IMR-90 (cell line): ENCODE measurements at regions not wholly inside any gene's neighbourhood (a gene's known extent, or its start where the extent isn't known, plus 50 kb on each side); places are given as distances from the start of the nearest gene placed in this dataset.

Source experiments
- ATAC-seq: fragments of 200-7000 bp; cut with Tn5 transposase; 2 replicates; pipeline ENCODE4 v1.9.1; 2020; ENCODE audit warnings: low read depth, mild to moderate bottlenecking, moderate library complexity
- BruUV-seq: library from RNA; stranded (reverse); fragments of 400-500 nt; replicated peaks from 2 replicates; lab custom pipeline; 2021; lab: Mats Ljungman, UMichigan
- CTCF ChIA-PET: fragments of 300-600 bp; formaldehyde crosslinking; extraction: SDS; loops from one replicate; lab custom pipeline; 2021; ENCODE audit warnings: antibody characterized with exemption; lab: Yijun Ruan, JAX
- POLR2A ChIA-PET: fragments of 300-600 bp; sonication (Branson Sonifier 250); formaldehyde crosslinking; loops from one replicate; lab custom pipeline; 2022; ENCODE audit warnings: antibody characterized with exemption; ENCODE audit not compliant: unreplicated experiment; lab: Charles Lee
- DNase-seq: peaks from one replicate; pipeline ENCODE4 v3.0.0; 2013
- H2AFZ ChIP-seq: replicated peaks from 2 replicates; pipeline ENCODE3; 2013; ENCODE audit warnings: low read length, mild to moderate bottlenecking; ENCODE audit not compliant: poor library complexity
- H2AK5ac ChIP-seq: 2 replicates; pipeline ENCODE4 v1.6.1; 2013; ENCODE audit warnings: low read depth, low read length, inconsistent platforms
- H2AK9ac ChIP-seq: replicated peaks from 2 replicates; pipeline ENCODE3; 2013; ENCODE audit warnings: mild to moderate bottlenecking, low read depth, low read length, moderate library complexity; ENCODE audit not compliant: poor library complexity
- H2BK120ac ChIP-seq: 2 replicates; pipeline ENCODE4 v1.6.1; 2013; ENCODE audit warnings: low read depth, low read length, inconsistent platforms
- H2BK15ac ChIP-seq: 3 replicates; pipeline ENCODE4 v1.6.1; 2013; ENCODE audit warnings: low read depth, low read length, inconsistent platforms
- H2BK20ac ChIP-seq: 2 replicates; pipeline ENCODE4 v1.6.1; 2013; ENCODE audit warnings: low read depth, mild to moderate bottlenecking, inconsistent platforms, low read length, moderate library complexity
- H2BK5ac ChIP-seq: 2 replicates; pipeline ENCODE4 v1.6.1; 2013; ENCODE audit warnings: mild to moderate bottlenecking, low read depth, low read length, inconsistent platforms; ENCODE audit not compliant: poor library complexity, severe bottlenecking
- H3K14ac ChIP-seq: replicated peaks from 2 replicates; pipeline ENCODE4 v1.6.1; 2013; ENCODE audit warnings: low read depth, low read length, inconsistent platforms
- H3K18ac ChIP-seq: 2 replicates; pipeline ENCODE4 v1.6.1; 2013; ENCODE audit warnings: low read depth, low read length, control low read depth
- H3K23ac ChIP-seq: 2 replicates; pipeline ENCODE4 v1.6.1; 2013; ENCODE audit warnings: low read depth, low read length, inconsistent platforms
- H3K27ac ChIP-seq: 2 replicates; pipeline ENCODE4 v1.5.1; 2013; ENCODE audit warnings: mild to moderate bottlenecking, control low read depth, low read length; ENCODE audit not compliant: insufficient read depth
- H3K27me3 ChIP-seq: 2 replicates; pipeline ENCODE4 v1.6.1; 2013; ENCODE audit warnings: low read length; ENCODE audit not compliant: control insufficient read depth, insufficient read depth
- H3K36me3 ChIP-seq: 2 replicates; pipeline ENCODE4 v1.6.1; 2013; ENCODE audit warnings: low read length, mixed read lengths; ENCODE audit not compliant: control insufficient read depth, insufficient read depth
- H3K4ac ChIP-seq: 2 replicates; pipeline ENCODE4 v1.6.1; 2013; ENCODE audit warnings: low read depth, low read length, inconsistent platforms
- H3K4me1 ChIP-seq: 2 replicates; pipeline ENCODE4 v1.6.1; 2013; ENCODE audit warnings: low read length, mixed read lengths; ENCODE audit not compliant: control insufficient read depth, insufficient read depth
- H3K4me2 ChIP-seq: 2 replicates; pipeline ENCODE4 v1.6.1; 2013; ENCODE audit warnings: low read depth, mild to moderate bottlenecking, control low read depth, low read length, moderate library complexity
- H3K4me3 ChIP-seq: 2 replicates; pipeline ENCODE4 v1.5.1; 2013; ENCODE audit warnings: low read depth, mild to moderate bottlenecking, control low read depth, low read length, moderate library complexity; ENCODE audit not compliant: insufficient read depth
- H3K56ac ChIP-seq: 2 replicates; pipeline ENCODE4 v1.6.1; 2013; ENCODE audit warnings: low read length, inconsistent platforms; ENCODE audit not compliant: insufficient read depth; ENCODE audit errors: extremely low read depth
- H3K79me1 ChIP-seq, 2 experiments: 2 replicates each; pipeline ENCODE4 v1.6.1; 2013; ENCODE audit warnings: low read length in 2 of 2, inconsistent platforms in 1 of 2, low read depth in 1 of 2
- H3K9ac ChIP-seq: 2 replicates; pipeline ENCODE4 v1.6.1; 2013; ENCODE audit warnings: low read depth, low read length, control low read depth
- H3K9me1 ChIP-seq: 2 replicates; pipeline ENCODE4 v1.6.1; 2013; ENCODE audit warnings: low read length, inconsistent platforms; ENCODE audit not compliant: insufficient read depth
- H3K9me3 ChIP-seq: 2 replicates; pipeline ENCODE4 v1.6.1; 2013; ENCODE audit warnings: low read length; ENCODE audit not compliant: control insufficient read depth, insufficient read depth
- H4K20me1 ChIP-seq: 2 replicates; pipeline ENCODE4 v1.6.1; 2013; ENCODE audit warnings: low read length, inconsistent platforms; ENCODE audit not compliant: insufficient read depth
- H4K5ac ChIP-seq: 2 replicates; pipeline ENCODE4 v1.6.1; 2013; ENCODE audit warnings: mild to moderate bottlenecking, low read depth, low read length, control low read depth
- H4K8ac ChIP-seq, 2 experiments: 2 replicates each; pipeline ENCODE4 v1.6.1; 2013; ENCODE audit warnings: low read depth in 2 of 2, low read length in 2 of 2, control low read depth in 1 of 2, inconsistent platforms in 1 of 2
- H4K91ac ChIP-seq: 2 replicates; pipeline ENCODE4 v1.6.1; 2013; ENCODE audit warnings: low read depth, low read length, inconsistent platforms; ENCODE audit not compliant: insufficient read depth
- BHLHE40 ChIP-seq: fragments of 150-350 bp; IDR thresholded peaks from 2 replicates; pipeline ENCODE4 v1.6.1; 2016; ENCODE audit warnings: mild to moderate bottlenecking, low read depth, low read length
- CEBPB ChIP-seq: IDR thresholded peaks from 2 replicates; pipeline ENCODE4 v1.6.1; 2012; ENCODE audit warnings: low read depth, low read length, improper control_type of control experiment
- CHD1 ChIP-seq: IDR thresholded peaks from 2 replicates; pipeline ENCODE4 v1.6.1; 2012; ENCODE audit warnings: low read depth, low read length, improper control_type of control experiment
- CTCF ChIP-seq: conservative IDR thresholded peaks from 2 replicates; pipeline ENCODE4 v1.5.1; 2012; ENCODE audit warnings: mild to moderate bottlenecking, low read depth, low read length, improper control_type of control experiment
- FOS ChIP-seq: fragments of 150-350 bp; IDR thresholded peaks from 2 replicates; pipeline ENCODE4 v1.6.1; 2016; ENCODE audit warnings: low read depth, low read length
- MAZ ChIP-seq: IDR thresholded peaks from 2 replicates; pipeline ENCODE4 v1.6.1; 2012; ENCODE audit warnings: low read depth, mild to moderate bottlenecking, low read length, improper control_type of control experiment, moderate library complexity, borderline replicate concordance
- NFE2L2 ChIP-seq: fragments of 150-350 bp; IDR thresholded peaks from 2 replicates; pipeline ENCODE4 v1.6.1; 2016; ENCODE audit warnings: low read depth, mild to moderate bottlenecking, low read length
- RCOR1 ChIP-seq: IDR thresholded peaks from 2 replicates; pipeline ENCODE4 v1.6.1; 2012; ENCODE audit warnings: mild to moderate bottlenecking, low read length, improper control_type of control experiment; ENCODE audit not compliant: insufficient replicate concordance
- RFX5 ChIP-seq: IDR thresholded peaks from 2 replicates; pipeline ENCODE4 v1.8.0; 2012; ENCODE audit warnings: low read depth, mild to moderate bottlenecking, low read length, moderate library complexity
- SMC3 ChIP-seq: fragments of 150-350 bp; IDR thresholded peaks from 2 replicates; pipeline ENCODE4 v1.6.1; 2016; ENCODE audit warnings: low read depth, mild to moderate bottlenecking, antibody characterized with exemption, low read length, moderate library complexity
- USF2 ChIP-seq: fragments of 150-350 bp; IDR thresholded peaks from 2 replicates; pipeline ENCODE4 v1.6.1; 2017; ENCODE audit warnings: mild to moderate bottlenecking, antibody characterized with exemption, low read length, low read depth
- WGBS, 2 experiments: methylation state at CpG; one replicate each; pipeline versions ENCODE4 v1.1.5 to v1.1.7; 2013; ENCODE audit warnings: missing lambda C conversion rate in 2 of 2; ENCODE audit not compliant: insufficient read length in 1 of 2; ENCODE audit errors: extremely low coverage in 2 of 2; 5-methylcytosine and 5-hydroxymethylcytosine counted together
- dilution Hi-C: fragments of 300-500 bp; cut with HindIII; formaldehyde crosslinking; loops from one replicate; pipeline ENCODE4 v1.14.3; 2018; ENCODE audit warnings: low sequenced_read_pairs; ENCODE audit not compliant: unreplicated experiment
- in situ Hi-C: fragments of 300-500 bp; cut with MboI; formaldehyde crosslinking; loops from 3 replicates; pipeline ENCODE4 v1.14.3; 2019; ENCODE audit warnings: low sequenced_read_pairs, inconsistent platforms, mixed read lengths
- intact Hi-C: fragments of 100-400 bp; cut with micrococcal nuclease; formaldehyde crosslinking; loops from 2 replicates; pipeline ENCODE4 v1.10.0; 2022

GRCh38 chr13:99741960-99742359 lies 229.6 kb downstream of the ZIC5 start:
- H3K79me1 ChIP-seq = no peaks in the 10 kb centered on the region
- H3K56ac ChIP-seq = no peak overlapping the region
- H2AFZ ChIP-seq = no peak overlapping the region
- no peak overlapping the region for H3K14ac ChIP-seq
- H3K9ac ChIP-seq = no peak overlapping the region
- H4K5ac ChIP-seq = no peak overlapping the region
- no peak overlapping the region for H4K8ac ChIP-seq
- intact Hi-C loops = no loop called here
- no peaks in the 10 kb centered on the region for H3K36me3 ChIP-seq
- H3K9me1 ChIP-seq = no peaks in the 10 kb centered on the region; the same call in 1 of the 2 replicates
- BruUV-seq = no TSS peak
- H3K23ac ChIP-seq = no peak overlapping the region
- dilution Hi-C loops = no loop called here
- H3K4me2 ChIP-seq = no peak overlapping the region
- no peaks in the 10 kb centered on the region for H3K9me3 ChIP-seq
- H2AK5ac ChIP-seq = no peak overlapping the region
- H4K91ac ChIP-seq = no peak overlapping the region
- no peaks in the 10 kb centered on the region for H3K4me1 ChIP-seq
- no peak overlapping the region for H2BK5ac ChIP-seq
- CTCF ChIA-PET = no interaction called here
- no peak for DNase-seq
- WGBS, 2 experiments = 61% methylated on average over 3 of the region's 6 CpGs; no CpG with 5 or more reads in 1 of the 2 experiments
- H3K18ac ChIP-seq = no peak overlapping the region
- no peak overlapping the region for H2BK20ac ChIP-seq
- POLR2A ChIA-PET = no interaction called here
- H2BK15ac ChIP-seq = no peak overlapping the region
- H3K27me3 ChIP-seq = peaks cover 9% of the 10 kb centered on the region
- no peak overlapping the region for H2AK9ac ChIP-seq
- no peaks in the 10 kb centered on the region for H4K20me1 ChIP-seq
- TF ChIP-seq CEBPB (no peak), SMC3 (no peak), CTCF (no peak), RCOR1 (no peak), MAZ (no peak), CHD1 (no peak), BHLHE40 (no peak), RFX5 (no peak), FOS (no peak), USF2 (no peak), NFE2L2 (no peak)
- no peak overlapping the region for H3K4ac ChIP-seq
- H3K4me3 ChIP-seq = no peak overlapping the region
- H2BK120ac ChIP-seq = no peak overlapping the region
- ATAC-seq = no peak
- in situ Hi-C loops = no loop called here
- no peak overlapping the region for H3K27ac ChIP-seq
